ENCODE measurements at regions not wholly inside any gene's neighbourhood (a gene's known extent, or its start where the extent isn't known, plus 50 kb on each side); places are given as distances from the start of the nearest gene placed in this dataset.
"Not testable (repeated sequence)": the region's sequence is repeated elsewhere in the genome, so short reads cannot be mapped to it uniquely, and the experiment has no call there.

DNA sequence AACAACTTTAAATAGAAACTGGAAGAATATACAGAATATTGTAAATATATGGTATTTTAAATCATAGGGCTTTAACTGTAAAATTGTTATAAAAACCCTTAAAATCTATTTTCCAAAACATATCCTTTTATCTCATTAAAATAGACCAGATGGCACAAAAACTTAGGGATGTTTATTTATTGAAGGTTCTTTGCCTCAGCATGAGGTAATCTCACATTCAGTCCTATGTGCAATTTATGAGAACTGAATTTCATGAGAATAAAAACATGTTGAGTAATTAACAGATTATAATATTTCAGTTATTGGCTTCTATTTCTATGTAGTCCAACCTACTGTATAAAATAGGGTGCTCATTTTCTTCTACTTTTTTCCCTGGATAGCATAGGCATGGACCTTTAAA, 329.2 kb upstream of the PRR16 start:
- TF ChIP-seq POLR2A (IDR thresholded peaks at IDR 0.05; ENCODE audit: extremely low read depth, insufficient read length) (no peak), MYC (IDR thresholded peaks at IDR 0.05; ENCODE audit: low read depth, low read length) (no peak)
- TF ChIP-seq, protein P1, sequence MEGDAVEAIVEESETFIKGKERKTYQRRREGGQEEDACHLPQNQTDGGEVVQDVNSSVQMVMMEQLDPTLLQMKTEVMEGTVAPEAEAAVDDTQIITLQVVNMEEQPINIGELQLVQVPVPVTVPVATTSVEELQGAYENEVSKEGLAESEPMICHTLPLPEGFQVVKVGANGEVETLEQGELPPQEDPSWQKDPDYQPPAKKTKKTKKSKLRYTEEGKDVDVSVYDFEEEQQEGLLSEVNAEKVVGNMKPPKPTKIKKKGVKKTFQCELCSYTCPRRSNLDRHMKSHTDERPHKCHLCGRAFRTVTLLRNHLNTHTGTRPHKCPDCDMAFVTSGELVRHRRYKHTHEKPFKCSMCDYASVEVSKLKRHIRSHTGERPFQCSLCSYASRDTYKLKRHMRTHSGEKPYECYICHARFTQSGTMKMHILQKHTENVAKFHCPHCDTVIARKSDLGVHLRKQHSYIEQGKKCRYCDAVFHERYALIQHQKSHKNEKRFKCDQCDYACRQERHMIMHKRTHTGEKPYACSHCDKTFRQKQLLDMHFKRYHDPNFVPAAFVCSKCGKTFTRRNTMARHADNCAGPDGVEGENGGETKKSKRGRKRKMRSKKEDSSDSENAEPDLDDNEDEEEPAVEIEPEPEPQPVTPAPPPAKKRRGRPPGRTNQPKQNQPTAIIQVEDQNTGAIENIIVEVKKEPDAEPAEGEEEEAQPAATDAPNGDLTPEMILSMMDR (IDR thresholded peaks at IDR 0.05; ENCODE audit: low read depth, low read length), result no peak
- TF ChIP-seq, protein P2, sequence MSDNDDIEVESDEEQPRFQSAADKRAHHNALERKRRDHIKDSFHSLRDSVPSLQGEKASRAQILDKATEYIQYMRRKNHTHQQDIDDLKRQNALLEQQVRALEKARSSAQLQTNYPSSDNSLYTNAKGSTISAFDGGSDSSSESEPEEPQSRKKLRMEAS (IDR thresholded peaks at IDR 0.05; ENCODE audit: low read depth, low read length), result no peak
- no peak overlapping the region for H3K4me3 ChIP-seq (ENCODE audit: low read depth, low read length)

DNA sequence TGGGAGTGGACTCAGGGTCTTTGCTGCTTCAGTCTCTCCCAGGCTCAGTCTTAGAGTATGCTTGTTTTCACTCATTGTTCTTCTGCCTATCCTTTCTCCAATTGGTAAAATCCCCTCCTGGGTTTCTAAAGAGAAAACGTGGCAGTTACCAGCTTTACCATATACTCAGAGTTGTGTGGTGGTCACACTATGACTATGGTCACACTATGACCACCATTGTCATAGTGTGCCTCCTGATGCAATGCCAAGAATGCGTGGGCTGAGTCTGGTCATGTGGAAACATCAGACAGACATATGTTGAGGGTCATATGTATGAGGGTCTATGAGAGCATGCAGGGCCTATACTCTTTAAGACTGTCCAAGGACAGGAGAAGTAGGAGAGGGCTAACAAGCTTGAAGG, 326.5 kb upstream of the PRR16 start:
- no peak overlapping the region for H3K4me3 ChIP-seq (ENCODE audit: low read depth, low read length)
- DNase-seq (ENCODE audit: low read depth), result no peak
- TF ChIP-seq, protein P2 (IDR thresholded peaks at IDR 0.05; ENCODE audit: low read depth, low read length), result no peak
- no peak for TF ChIP-seq MYC (IDR thresholded peaks at IDR 0.05; ENCODE audit: low read depth, low read length)
- no peak for TF ChIP-seq POLR2A (IDR thresholded peaks at IDR 0.05; ENCODE audit: extremely low read depth, insufficient read length)
- TF ChIP-seq, protein P1 (IDR thresholded peaks at IDR 0.05; ENCODE audit: low read depth, low read length), result no peak

More for the DNA sequence above, 329.2 kb upstream of the PRR16 start:
- no peak for DNase-seq (ENCODE audit: low read depth)

DNA sequence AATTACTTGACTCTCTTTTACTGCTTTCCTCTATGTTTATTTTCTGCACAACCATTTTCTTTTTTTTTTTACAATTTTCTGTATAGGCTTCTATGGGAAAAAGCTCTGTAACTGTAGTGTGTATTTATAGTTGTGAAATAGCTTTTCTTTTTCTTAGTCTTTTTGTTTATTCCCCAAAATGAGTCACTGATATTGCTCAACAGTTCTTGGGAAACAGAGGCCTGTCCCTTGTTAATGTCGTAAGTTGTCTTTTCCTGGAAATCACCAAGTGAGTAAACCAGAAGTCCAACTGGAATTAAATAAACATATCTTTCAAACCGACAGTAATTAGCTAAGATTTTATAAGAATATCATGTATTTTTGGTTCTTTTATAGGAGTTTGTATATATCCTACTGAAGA, 325.1 kb upstream of the PRR16 start:
- DNase-seq (ENCODE audit: low read depth), result peak; percentile 82
- H3K4me3 ChIP-seq (ENCODE audit: low read depth, low read length), result no peak overlapping the region
- TF ChIP-seq MYC (IDR thresholded peaks at IDR 0.05; ENCODE audit: low read depth, low read length) (no peak), POLR2A (IDR thresholded peaks at IDR 0.05; ENCODE audit: extremely low read depth, insufficient read length) (no peak)
- TF ChIP-seq, protein P1 (IDR thresholded peaks at IDR 0.05; ENCODE audit: low read depth, low read length), result no peak
- TF ChIP-seq, protein P2 (IDR thresholded peaks at IDR 0.05; ENCODE audit: low read depth, low read length), result no peak

DNA sequence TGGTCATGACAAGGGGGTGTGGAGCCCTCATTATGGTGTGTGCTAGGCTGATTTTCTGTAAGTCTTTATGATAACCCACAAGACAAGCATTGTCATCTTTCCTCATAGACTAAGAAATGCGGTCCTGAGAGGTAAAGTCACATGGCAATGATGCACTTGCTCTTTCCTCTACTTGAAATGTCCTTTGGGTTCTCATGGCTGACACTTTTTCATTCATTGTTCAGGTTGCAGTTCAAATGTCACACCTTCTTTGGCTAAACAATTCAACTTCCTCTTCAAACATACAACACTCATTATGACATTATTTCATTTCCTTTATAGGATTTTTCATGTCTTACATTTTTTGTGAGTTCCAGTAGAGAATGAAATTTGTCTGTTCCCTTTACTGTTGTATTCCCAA, 323.6 kb upstream of the PRR16 start:
- DNase-seq (ENCODE audit: low read depth), result peak; percentile 9
- no peak overlapping the region for H3K4me3 ChIP-seq (ENCODE audit: low read depth, low read length)
- TF ChIP-seq POLR2A (IDR thresholded peaks at IDR 0.05; ENCODE audit: extremely low read depth, insufficient read length), result no peak
- TF ChIP-seq MYC (IDR thresholded peaks at IDR 0.05; ENCODE audit: low read depth, low read length), result no peak
- TF ChIP-seq, protein P1 (IDR thresholded peaks at IDR 0.05; ENCODE audit: low read depth, low read length), result no peak
- TF ChIP-seq, protein P2 (IDR thresholded peaks at IDR 0.05; ENCODE audit: low read depth, low read length), result no peak

DNA sequence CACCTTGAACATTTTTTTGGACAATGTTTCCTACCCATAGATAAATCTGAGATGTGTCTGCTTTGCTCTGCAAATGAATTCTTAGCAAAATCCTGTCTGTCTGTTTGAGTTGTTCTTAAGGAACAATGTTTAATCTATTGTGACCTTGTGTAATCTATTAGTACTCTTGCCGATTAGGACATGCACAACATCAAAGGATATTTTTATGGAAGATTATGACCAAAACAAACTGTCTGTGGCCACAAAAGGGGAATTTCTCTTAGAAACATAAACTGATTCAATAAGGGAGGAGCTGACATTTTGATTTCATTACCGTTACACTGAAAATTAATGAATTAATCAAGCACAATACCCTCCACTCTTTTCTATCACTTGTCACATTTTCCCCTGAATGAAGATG, 323.0 kb upstream of the PRR16 start:
- TF ChIP-seq MYC (IDR thresholded peaks at IDR 0.05; ENCODE audit: low read depth, low read length) (no peak), POLR2A (IDR thresholded peaks at IDR 0.05; ENCODE audit: extremely low read depth, insufficient read length) (no peak)
- TF ChIP-seq, protein P1 (IDR thresholded peaks at IDR 0.05; ENCODE audit: low read depth, low read length), result no peak
- TF ChIP-seq, protein P2 (IDR thresholded peaks at IDR 0.05; ENCODE audit: low read depth, low read length), result no peak
- no peak overlapping the region for H3K4me3 ChIP-seq (ENCODE audit: low read depth, low read length)
- no peak for DNase-seq (ENCODE audit: low read depth)

DNA sequence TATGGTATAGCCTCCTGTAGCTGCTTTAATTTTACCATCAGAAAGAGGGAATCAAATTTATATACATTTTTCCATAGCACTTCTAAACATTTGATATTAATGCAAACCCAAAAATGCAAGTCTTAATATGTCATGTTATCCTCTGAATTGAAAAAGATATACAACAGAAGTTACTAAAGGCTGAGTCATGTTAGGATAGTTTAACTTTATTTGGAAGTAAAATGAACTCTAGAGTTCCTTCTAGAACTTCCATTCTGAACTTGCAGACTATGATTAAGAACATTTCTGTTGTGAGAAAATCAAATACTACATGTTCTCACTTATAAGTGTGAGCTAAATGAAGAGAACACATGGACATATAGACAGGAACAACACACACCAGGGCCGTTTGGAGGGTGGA, 317.3 kb upstream of the PRR16 start:
- no peak for DNase-seq (ENCODE audit: low read depth)
- TF ChIP-seq, protein P1 (IDR thresholded peaks at IDR 0.05; ENCODE audit: low read depth, low read length), result no peak
- TF ChIP-seq MYC (IDR thresholded peaks at IDR 0.05; ENCODE audit: low read depth, low read length) (no peak), POLR2A (IDR thresholded peaks at IDR 0.05; ENCODE audit: extremely low read depth, insufficient read length) (no peak)
- TF ChIP-seq, protein P2 (IDR thresholded peaks at IDR 0.05; ENCODE audit: low read depth, low read length), result no peak
- H3K4me3 ChIP-seq (ENCODE audit: low read depth, low read length), result no peak overlapping the region

DNA sequence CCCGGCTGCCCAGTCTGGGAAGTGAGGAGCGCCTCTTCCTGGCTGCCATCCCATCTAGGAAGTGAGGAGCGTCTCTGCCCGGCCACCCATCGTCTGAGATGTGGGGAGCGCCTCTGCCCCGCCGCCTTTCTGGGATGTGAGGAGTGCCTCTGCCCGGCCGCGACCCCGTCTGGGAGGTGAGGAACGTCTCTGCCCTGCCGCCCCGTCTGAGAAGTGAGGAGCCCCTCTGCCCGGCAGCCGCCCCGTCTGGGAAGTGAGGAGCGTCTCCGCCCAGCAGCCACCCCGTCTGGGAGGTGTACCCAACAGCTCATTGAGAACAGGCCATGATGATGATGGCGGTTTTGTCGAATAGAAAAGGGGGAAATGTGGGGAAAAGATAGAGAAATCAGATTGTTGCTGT, 316.2 kb upstream of the PRR16 start:
- H3K4me3 ChIP-seq (ENCODE audit: low read depth, low read length); DNase-seq (ENCODE audit: low read depth): not testable (repeated sequence)

Data from NB4 (cell line).